ENCODE measurements at regions not wholly inside any gene's neighbourhood (a gene's known extent, or its start where the extent isn't known, plus 50 kb on each side); places are given as distances from the start of the nearest gene placed in this dataset.
A peak's percentile ranks its signal among the peaks of the same experiment; 100 is the strongest.

- Histone ChIP-seq H3K27me3 (replicated peaks; ENCODE audit: insufficient read depth, low read length) (no peaks in the 10 kb centered on the region), H4K20me1 (ENCODE audit: insufficient read depth, low read length) (no peaks in the 10 kb centered on the region), H3K9me3 (replicated peaks; ENCODE audit: insufficient read depth, low read length) (no peaks in the 10 kb centered on the region), H3K9ac (ENCODE audit: low read length) (no peak overlapping the region), H3K4me1 (ENCODE audit: low read length) (peaks cover 6% of the 10 kb centered on the region), H3K79me2 (ENCODE audit: low read length) (no peaks in the 10 kb centered on the region), H3K4me2 (ENCODE audit: low read depth, low read length) (no peak overlapping the region), H3F3A (ENCODE audit: insufficient read depth, low read length) (no peaks in the 10 kb centered on the region), H3K9me2 (replicated peaks; ENCODE audit: insufficient read depth, low read length) (no peaks in the 10 kb centered on the region), H3K36me3 (replicated peaks; ENCODE audit: insufficient read depth, low read length) (no peaks in the 10 kb centered on the region), H3K27ac (ENCODE audit: low read length) (no peak overlapping the region), H3K4me3 (ENCODE audit: low read length) (no peak overlapping the region), H2AFZ (ENCODE audit: low read length) (no peak overlapping the region)
- TF ChIP-seq CTCF (IDR thresholded peaks at IDR 0.05; ENCODE audit: low read length) (no peak), EZH2phosphoT487 (IDR thresholded peaks at IDR 0.05; ENCODE audit: low read length) (no peak), EZH2 (optimal IDR thresholded peaks at IDR 0.05; ENCODE audit: low read depth, low read length) (no peak)
- DNase-seq: no peak
Observed at GRCh38 chr3:152960684-152961083, 125.8 kb downstream of the P2RY1 start.

- Histone ChIP-seq H3K4me2 (ENCODE audit: low read depth, low read length) (no peak overlapping the region), H3K9me2 (replicated peaks; ENCODE audit: insufficient read depth, low read length) (no peaks in the 10 kb centered on the region), H3K79me2 (ENCODE audit: low read length) (no peaks in the 10 kb centered on the region), H3K36me3 (replicated peaks; ENCODE audit: insufficient read depth, low read length) (no peaks in the 10 kb centered on the region), H3K9ac (ENCODE audit: low read length) (no peak overlapping the region), H4K20me1 (ENCODE audit: insufficient read depth, low read length) (no peaks in the 10 kb centered on the region), H3K4me3 (ENCODE audit: low read length) (no peak overlapping the region), H3K27ac (ENCODE audit: low read length) (no peak overlapping the region), H3K27me3 (replicated peaks; ENCODE audit: insufficient read depth, low read length) (no peaks in the 10 kb centered on the region), H3K9me3 (replicated peaks; ENCODE audit: insufficient read depth, low read length) (no peaks in the 10 kb centered on the region), H3F3A (ENCODE audit: insufficient read depth, low read length) (no peaks in the 10 kb centered on the region), H2AFZ (ENCODE audit: low read length) (no peak overlapping the region), H3K4me1 (ENCODE audit: low read length) (peaks cover 8% of the 10 kb centered on the region)
- peak; percentile 40 for DNase-seq
- peak; percentile 43 for TF ChIP-seq CTCF (IDR thresholded peaks at IDR 0.05; ENCODE audit: low read length)
- TF ChIP-seq EZH2phosphoT487 (IDR thresholded peaks at IDR 0.05; ENCODE audit: low read length): no peak
Observed at GRCh38 chr3:152961323-152961722, 126.4 kb downstream of the P2RY1 start.

GRCh38 chr3:152964911-152965609, 130.1 kb downstream of the P2RY1 start:
- H4K20me1 ChIP-seq (ENCODE audit: insufficient read depth, low read length): no peaks in the 10 kb centered on the region
- H3K36me3 ChIP-seq (replicated peaks; ENCODE audit: insufficient read depth, low read length): no peaks in the 10 kb centered on the region
- no peaks in the 10 kb centered on the region for H3K27me3 ChIP-seq (replicated peaks; ENCODE audit: insufficient read depth, low read length)
- no peak overlapping the region for H3K4me3 ChIP-seq (ENCODE audit: low read length)
- no peak overlapping the region for H3K9ac ChIP-seq (ENCODE audit: low read length)
- no peaks in the 10 kb centered on the region for H3F3A ChIP-seq (ENCODE audit: insufficient read depth, low read length)
- no peaks in the 10 kb centered on the region for H3K79me2 ChIP-seq (ENCODE audit: low read length)
- no peak for DNase-seq
- no peaks in the 10 kb centered on the region for H3K9me2 ChIP-seq (replicated peaks; ENCODE audit: insufficient read depth, low read length)
- peak overlapping the region; percentile 2; the same call in 1 of the 2 replicates for H3K27ac ChIP-seq (ENCODE audit: low read length)
- H3K9me3 ChIP-seq (replicated peaks; ENCODE audit: insufficient read depth, low read length): no peaks in the 10 kb centered on the region
- H3K4me2 ChIP-seq (ENCODE audit: low read depth, low read length): 0 out of 2 replicates have a peak overlapping the region, but pooled peaks have one; percentile 7
- TF ChIP-seq EZH2 (optimal IDR thresholded peaks at IDR 0.05; ENCODE audit: low read depth, low read length) (no peak), CTCF (IDR thresholded peaks at IDR 0.05; ENCODE audit: low read length) (no peak), EZH2phosphoT487 (IDR thresholded peaks at IDR 0.05; ENCODE audit: low read length) (no peak)
- H2AFZ ChIP-seq (ENCODE audit: low read length): no peak overlapping the region
- H3K4me1 ChIP-seq (ENCODE audit: low read length): peaks cover 8% of the 10 kb centered on the region

Data from MM.1S (cell line).